H9 (cell line): ENCODE measurements at regions not wholly inside any gene's neighbourhood (a gene's known extent, or its start where the extent isn't known, plus 50 kb on each side); places are given as distances from the start of the nearest gene placed in this dataset.

ENCODE experiments used
- DNase-seq: peaks from one replicate; pipeline ENCODE4 v3.0.0-alpha.2; 2017
- H2AFZ ChIP-seq: one replicate; pipeline ENCODE4 v1.6.1; 2013; ENCODE audit warnings: mild to moderate bottlenecking, low read length, control low read depth, moderate library complexity
- H2AK5ac ChIP-seq: 2 replicates; pipeline ENCODE4 v1.6.1; 2013; ENCODE audit warnings: low read length, control low read depth, mixed read lengths; ENCODE audit not compliant: insufficient read length
- H2BK120ac ChIP-seq: one replicate; pipeline ENCODE4 v1.6.1; 2013; ENCODE audit warnings: low read depth, mild to moderate bottlenecking, low read length, control low read depth, inconsistent platforms; ENCODE audit not compliant: poor library complexity, severe bottlenecking
- H2BK12ac ChIP-seq: 2 replicates; pipeline ENCODE4 v1.6.1; 2013; ENCODE audit warnings: low read length, control low read depth, mixed read lengths, low read depth; ENCODE audit not compliant: insufficient read length
- H2BK15ac ChIP-seq: 2 replicates; pipeline ENCODE4 v1.6.1; 2013; ENCODE audit warnings: low read depth, low read length, control low read depth
- H2BK20ac ChIP-seq: one replicate; pipeline ENCODE4 v1.6.1; 2013; ENCODE audit warnings: low read depth, mild to moderate bottlenecking, low read length, control low read depth, inconsistent platforms; ENCODE audit not compliant: poor library complexity, severe bottlenecking
- H2BK5ac ChIP-seq: 2 replicates; pipeline ENCODE4 v1.6.1; 2013; ENCODE audit warnings: low read length, control low read depth, mixed read lengths; ENCODE audit not compliant: insufficient read length
- H3K14ac ChIP-seq: 2 replicates; pipeline ENCODE4 v1.6.1; 2013; ENCODE audit warnings: low read length, control low read depth; ENCODE audit not compliant: insufficient read depth
- H3K18ac ChIP-seq: 2 replicates; pipeline ENCODE4 v1.6.1; 2013; ENCODE audit warnings: low read depth, mild to moderate bottlenecking, mixed read lengths, low read length, control low read depth; ENCODE audit not compliant: insufficient read length
- H3K23ac ChIP-seq: 2 replicates; pipeline ENCODE4 v1.6.1; 2013; ENCODE audit warnings: low read length, control low read depth, mixed read lengths, low read depth; ENCODE audit not compliant: insufficient read length
- H3K23me2 ChIP-seq: 2 replicates; pipeline ENCODE4 v1.6.1; 2013; ENCODE audit warnings: low read depth, mild to moderate bottlenecking, mixed read lengths, low read length, control low read depth; ENCODE audit not compliant: insufficient read length, poor library complexity, severe bottlenecking
- H3K27ac ChIP-seq: 2 replicates; pipeline ENCODE4 v1.5.1; 2013; ENCODE audit warnings: low read length, control low read depth, mixed read lengths, low read depth; ENCODE audit not compliant: insufficient read length
- H3K27me3 ChIP-seq: 2 replicates; pipeline ENCODE4 v1.6.1; 2013; ENCODE audit warnings: low read length, control low read depth, inconsistent platforms; ENCODE audit not compliant: insufficient read depth
- H3K4ac ChIP-seq: 2 replicates; pipeline ENCODE4 v1.6.1; 2013; ENCODE audit warnings: low read depth, mild to moderate bottlenecking, control low read depth, inconsistent platforms, low read length, moderate library complexity
- H3K4me1 ChIP-seq: 2 replicates; pipeline ENCODE4 v1.6.1; 2013; ENCODE audit warnings: low read length, control low read depth, inconsistent platforms; ENCODE audit not compliant: insufficient read depth
- H3K4me2 ChIP-seq: 2 replicates; pipeline ENCODE4 v1.6.1; 2013; ENCODE audit warnings: low read length, control low read depth, mixed read lengths; ENCODE audit not compliant: insufficient read length, insufficient read depth
- H3K56ac ChIP-seq: 2 replicates; pipeline ENCODE4 v1.6.1; 2013; ENCODE audit warnings: low read depth, mild to moderate bottlenecking, mixed read lengths, low read length, control low read depth; ENCODE audit not compliant: insufficient read length
- H3K79me1 ChIP-seq: 2 replicates; pipeline ENCODE4 v1.6.1; 2013; ENCODE audit warnings: low read depth, mild to moderate bottlenecking, moderate library complexity, low read length, control low read depth, inconsistent platforms; ENCODE audit not compliant: insufficient read depth, poor library complexity, severe bottlenecking
- H3K79me2 ChIP-seq: 2 replicates; pipeline ENCODE4 v1.6.1; 2013; ENCODE audit warnings: low read length, control low read depth, inconsistent platforms; ENCODE audit not compliant: insufficient read depth
- H3K9ac ChIP-seq: 2 replicates; pipeline ENCODE4 v1.6.1; 2013; ENCODE audit warnings: low read length, control low read depth, mixed read lengths; ENCODE audit not compliant: insufficient read length; ENCODE audit errors: extremely low read depth
- H3K9me3 ChIP-seq: one replicate; pipeline ENCODE4 v1.6.1; 2013; ENCODE audit warnings: low read depth, low read length, inconsistent platforms; ENCODE audit not compliant: control insufficient read depth
- H3T11ph ChIP-seq: one replicate; pipeline ENCODE4 v1.6.1; 2013; ENCODE audit warnings: mild to moderate bottlenecking, low read length, control low read depth, inconsistent platforms
- H4K20me1 ChIP-seq: one replicate; pipeline ENCODE4 v1.6.1; 2013; ENCODE audit not compliant: control insufficient read depth, insufficient read length, insufficient read depth
- H4K5ac ChIP-seq: 2 replicates; pipeline ENCODE4 v1.6.1; 2013; ENCODE audit warnings: low read depth, mild to moderate bottlenecking, mixed read lengths, low read length, control low read depth; ENCODE audit not compliant: insufficient read length
- H4K8ac ChIP-seq: replicated peaks from 2 replicates; pipeline ENCODE4 v1.6.1; 2013; ENCODE audit warnings: low read length, control low read depth, mixed read lengths, low read depth; ENCODE audit not compliant: insufficient read length
- H4K91ac ChIP-seq: 2 replicates; pipeline ENCODE4 v1.6.1; 2013; ENCODE audit warnings: low read depth, mild to moderate bottlenecking, moderate library complexity, mixed read lengths, low read length, control low read depth; ENCODE audit not compliant: insufficient read length
- H3K27ac Mint-ChIP-seq, 3 experiments: 2 replicates in 2 of 3; 3 replicates in 1 of 3; pipeline ENCODE4 v1.8.0; 2020 to 2021; ENCODE audit warnings: mixed read lengths in 3 of 3, mild to moderate bottlenecking in 1 of 3, moderate library complexity in 1 of 3
- H3K27me3 Mint-ChIP-seq: 2 replicates; pipeline ENCODE4 v1.8.0; 2021; ENCODE audit warnings: low read depth, mild to moderate bottlenecking, moderate library complexity, mixed read lengths
- H3K36me3 Mint-ChIP-seq, 3 experiments: 2 replicates in 2 of 3; 3 replicates in 1 of 3; pipeline ENCODE4 v1.8.0; 2020 to 2021; ENCODE audit warnings: low read depth in 3 of 3, mixed read lengths in 3 of 3; ENCODE audit not compliant: insufficient read depth in 1 of 3
- H3K4me1 Mint-ChIP-seq, 2 experiments: 2 replicates each; pipeline ENCODE4 v1.8.0; 2020; ENCODE audit warnings: mixed read lengths in 2 of 2
- H3K4me3 Mint-ChIP-seq, 2 experiments: 2 replicates in 1 of 2; 3 replicates in 1 of 2; pipeline ENCODE4 v1.8.0; 2020 to 2021; ENCODE audit warnings: mild to moderate bottlenecking in 2 of 2, mixed read lengths in 2 of 2, moderate library complexity in 1 of 2
- H3K9me3 Mint-ChIP-seq, 2 experiments: 2 replicates in 1 of 2; 3 replicates in 1 of 2; pipeline ENCODE4 v1.8.0; 2020; ENCODE audit warnings: mild to moderate bottlenecking in 2 of 2, mixed read lengths in 2 of 2, moderate library complexity in 1 of 2
- CTCF ChIP-seq: fragments of 200-600 bp; sonication (generic); conservative IDR thresholded peaks from 3 replicates; pipeline ENCODE4 v1.8.0; 2021; ENCODE audit warnings: antibody characterized with exemption, mild to moderate bottlenecking
- WGBS: extraction: QIAGEN DNeasy Blood & Tissue Kit; methylation state at CpG from one replicate; pipeline ENCODE4 v1.1.7; 2013; ENCODE audit warnings: missing lambda C conversion rate, low lambda C conversion rate, mixed read lengths; ENCODE audit not compliant: insufficient read length; ENCODE audit errors: extremely low coverage; 5-methylcytosine and 5-hydroxymethylcytosine counted together

DNA sequence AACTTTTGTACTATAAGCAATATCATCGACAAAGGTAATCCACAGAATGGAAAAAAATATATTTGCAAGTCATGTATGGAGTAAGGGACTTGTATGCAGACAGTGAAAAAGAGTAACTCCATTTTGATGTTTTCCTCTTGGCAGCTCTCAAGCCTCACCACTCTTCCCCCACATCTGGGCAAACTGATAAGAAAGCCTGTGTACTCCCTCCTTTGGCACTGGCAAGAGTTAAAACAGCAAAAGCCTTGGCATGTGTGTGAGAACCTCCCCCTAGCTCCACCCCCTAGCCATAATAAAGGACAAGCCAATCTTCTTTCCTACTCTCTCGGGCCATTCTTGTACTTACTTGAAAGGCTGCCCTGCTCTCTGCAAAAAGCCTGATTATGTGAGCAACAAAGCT lies 335.2 kb downstream of the LRATD1 start:
- Histone ChIP-seq H2BK12ac (no peak overlapping the region), H2AFZ (no peak overlapping the region), H2AK5ac (no peak overlapping the region), H2BK15ac (no peak overlapping the region), H4K5ac (no peak overlapping the region), H3K23ac (no peak overlapping the region), H3K79me2 (no peaks in the 10 kb centered on the region), H3K4ac (no peak overlapping the region), H4K20me1 (no peaks in the 10 kb centered on the region), H3K56ac (no peak overlapping the region), H3K18ac (no peak overlapping the region), H3K27ac (no peak overlapping the region), H3K23me2 (no peaks in the 10 kb centered on the region), H3K79me1 (no peaks in the 10 kb centered on the region), H3K9ac (no peak overlapping the region), H4K91ac (no peak overlapping the region), H3K27me3 (no peaks in the 10 kb centered on the region), H3K9me3 (no peaks in the 10 kb centered on the region), H3K4me1 (no peaks in the 10 kb centered on the region), H3K4me2 (no peak overlapping the region), H2BK120ac (no peak overlapping the region), H3K14ac (no peak overlapping the region), H3T11ph (no peak overlapping the region), H4K8ac (no peak overlapping the region), H2BK20ac (no peak overlapping the region), H2BK5ac (no peak overlapping the region)
- Mint-ChIP-seq H3K27me3 (no peaks in the 10 kb centered on the region), H3K4me3 (no peak overlapping the region), H3K27ac (no peak overlapping the region), H3K9me3 (peaks cover 0 to 2% of the 10 kb centered on the region in 2 experiments; a peak in 1 of 5 replicates), H3K36me3 (no peaks in the 10 kb centered on the region), H3K4me1 (peaks cover 0 to 3% of the 10 kb centered on the region in 2 experiments; a peak in 1 of 4 replicates)
- no CpG with 5 or more reads among the region's 2 CpGs for WGBS
- no peak for DNase-seq
- TF ChIP-seq CTCF, result no peak
